NCI-H524 treated with DMSO at 0.1 percent for 48 hours (cell line): ENCODE measurements at regions not wholly inside any gene's neighbourhood (a gene's known extent, or its start where the extent isn't known, plus 50 kb on each side); places are given as distances from the start of the nearest gene placed in this dataset.

Experiments
- DNase-seq: peaks from one replicate; lab custom pipeline; 2025; lab: John Stamatoyannopoulos, UW

DNA sequence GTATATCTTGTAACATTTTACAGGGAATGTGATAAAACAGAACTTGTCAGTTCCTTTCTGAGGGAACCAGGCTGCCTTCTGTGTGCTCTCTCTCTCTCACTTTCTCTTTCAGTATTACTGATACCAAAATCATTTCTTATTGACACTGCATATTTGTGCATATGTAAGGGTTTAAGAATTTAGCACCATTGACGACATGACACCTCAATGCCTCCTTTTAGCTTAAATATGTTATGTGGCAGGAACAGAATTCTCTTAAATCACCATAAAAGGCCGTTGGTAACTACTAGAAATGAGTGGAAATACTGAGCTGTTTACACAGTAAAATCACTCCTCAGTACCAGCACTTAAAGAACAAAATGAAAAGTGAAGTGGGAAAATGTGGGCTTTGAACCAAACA is 457.7 kb upstream of the SYT1 start:
- DNase-seq: no peak

DNA sequence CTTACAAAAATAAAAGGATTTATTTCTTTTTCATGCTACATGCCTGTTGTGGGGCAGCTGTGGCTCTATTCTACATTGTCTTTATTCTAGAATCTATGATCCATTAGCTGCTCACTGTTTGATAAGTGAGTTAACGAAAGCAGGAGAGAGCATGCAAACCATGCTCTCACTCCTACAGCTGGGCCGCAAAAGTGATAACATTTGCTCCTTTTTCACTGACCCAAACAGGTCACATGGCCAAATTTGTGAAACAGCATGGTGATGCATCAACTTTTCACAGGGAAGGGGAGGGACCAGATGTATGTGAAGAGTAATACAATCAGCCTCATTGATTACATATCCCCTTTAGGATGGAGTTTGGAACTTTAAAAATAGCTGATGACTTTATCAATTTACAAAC is 456.9 kb upstream of the SYT1 start:
- DNase-seq: no peak

DNA sequence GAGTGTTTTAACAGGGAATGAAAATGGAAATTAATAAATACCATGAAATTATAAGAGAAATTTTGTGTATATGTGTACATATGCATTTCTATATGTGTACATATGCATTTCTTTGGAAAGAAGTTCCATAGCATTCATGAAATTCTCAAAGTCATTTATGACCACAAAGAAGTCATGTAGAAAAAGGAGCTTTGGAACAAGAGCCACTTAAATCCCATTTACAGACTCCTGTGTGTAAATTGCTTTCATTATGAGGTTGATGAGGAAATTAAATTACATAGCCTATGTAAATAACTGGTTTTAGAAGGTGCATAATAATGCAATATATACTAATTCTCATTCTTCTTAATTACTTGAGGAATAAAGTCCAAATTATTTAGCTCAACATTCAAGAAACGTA is 450.5 kb upstream of the SYT1 start:
- DNase-seq: no peak

DNA sequence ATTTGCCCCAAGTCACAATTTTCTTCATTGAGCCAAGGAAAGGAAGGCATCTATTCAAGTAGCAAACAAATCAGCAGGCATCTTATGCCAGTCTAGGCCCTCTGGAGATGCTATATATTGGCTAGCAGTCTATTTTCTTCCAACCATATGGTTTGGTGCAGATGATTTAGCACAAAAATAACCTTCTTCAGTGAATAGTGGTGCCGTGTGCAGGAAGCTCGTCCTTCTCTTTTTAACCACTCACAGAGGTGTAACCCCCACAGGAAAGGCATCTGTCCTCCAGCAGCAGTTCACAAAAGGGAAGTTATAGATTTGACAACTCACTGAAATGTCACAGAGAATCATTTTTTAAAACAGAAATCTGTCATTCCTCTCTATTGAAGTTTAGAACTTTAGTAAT is 445.7 kb upstream of the SYT1 start:
- no peak for DNase-seq

DNA sequence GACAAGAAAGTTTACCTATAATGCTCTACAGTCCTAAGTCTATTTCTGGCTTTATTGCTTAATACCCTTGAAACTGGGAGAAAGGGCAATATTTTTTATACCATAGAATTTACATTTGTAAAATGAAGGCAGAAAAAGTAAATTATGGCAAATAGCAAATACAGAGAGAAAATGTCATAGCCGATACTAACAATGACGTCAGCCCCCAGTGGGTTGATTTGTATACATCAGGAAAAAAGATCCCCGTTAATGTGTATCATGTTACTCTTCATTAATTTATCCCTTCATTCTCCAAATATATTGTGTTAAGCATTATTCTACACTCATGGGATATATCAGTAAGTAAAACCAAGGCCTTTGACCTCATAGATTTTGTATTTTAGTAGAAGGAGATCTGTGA is 445.1 kb upstream of the SYT1 start:
- no peak for DNase-seq

DNA sequence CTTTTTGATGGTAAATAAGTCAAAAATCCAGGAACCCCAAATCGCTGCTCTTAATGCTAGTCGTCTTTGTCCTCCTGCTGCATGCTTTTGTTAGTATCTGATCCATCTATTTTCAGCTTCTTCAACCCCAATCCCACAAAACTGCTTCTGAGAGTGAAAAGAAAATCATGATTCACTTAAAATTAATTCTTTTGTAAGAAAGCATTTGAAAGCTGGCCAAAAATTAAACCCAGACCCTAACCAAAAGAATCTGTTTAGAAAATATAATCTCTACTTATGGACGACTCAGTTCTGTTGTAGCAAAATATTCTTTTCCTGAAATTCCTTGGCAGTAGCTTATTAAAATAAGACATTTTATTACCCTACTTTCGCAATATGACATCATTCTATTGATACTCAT is 443.6 kb upstream of the SYT1 start:
- no peak for DNase-seq

DNA sequence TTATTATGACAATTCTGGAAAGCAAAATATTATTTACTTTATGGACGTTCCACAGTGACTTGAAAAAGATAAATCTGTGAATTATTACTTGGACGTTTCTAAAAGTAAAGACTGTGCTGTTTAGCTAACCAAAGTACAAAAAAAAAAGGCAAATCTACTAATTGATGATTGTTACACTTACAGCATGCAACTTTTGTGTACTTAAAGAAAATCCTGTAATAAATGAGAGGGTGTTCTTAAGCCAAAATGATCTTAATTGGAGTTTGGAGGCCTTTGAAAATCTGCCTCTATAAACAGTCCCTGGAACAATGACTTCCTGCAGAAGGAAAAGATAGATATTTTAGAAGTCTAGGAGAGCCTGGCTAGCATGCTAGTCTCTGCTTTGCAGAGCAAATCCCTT is 434.0 kb upstream of the SYT1 start:
- no peak for DNase-seq

DNA sequence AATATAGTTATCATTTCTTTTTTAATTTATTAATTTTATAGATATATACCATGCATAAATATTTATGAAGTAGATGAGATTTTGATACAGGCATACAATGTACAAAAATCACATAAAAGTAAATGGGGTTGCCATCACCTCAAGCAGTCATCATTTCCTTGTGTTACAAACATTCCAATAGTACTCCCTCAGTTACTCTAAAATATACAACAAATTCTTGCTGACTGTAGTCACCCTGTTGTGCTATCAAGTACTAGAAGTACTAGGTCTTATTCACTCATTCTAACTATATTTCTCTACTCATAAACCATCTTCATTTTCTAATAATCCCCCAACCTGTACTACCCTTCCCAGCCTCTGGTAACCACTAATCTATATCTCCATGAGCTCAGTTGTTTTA is 432.6 kb upstream of the SYT1 start:
- DNase-seq: no peak

DNA sequence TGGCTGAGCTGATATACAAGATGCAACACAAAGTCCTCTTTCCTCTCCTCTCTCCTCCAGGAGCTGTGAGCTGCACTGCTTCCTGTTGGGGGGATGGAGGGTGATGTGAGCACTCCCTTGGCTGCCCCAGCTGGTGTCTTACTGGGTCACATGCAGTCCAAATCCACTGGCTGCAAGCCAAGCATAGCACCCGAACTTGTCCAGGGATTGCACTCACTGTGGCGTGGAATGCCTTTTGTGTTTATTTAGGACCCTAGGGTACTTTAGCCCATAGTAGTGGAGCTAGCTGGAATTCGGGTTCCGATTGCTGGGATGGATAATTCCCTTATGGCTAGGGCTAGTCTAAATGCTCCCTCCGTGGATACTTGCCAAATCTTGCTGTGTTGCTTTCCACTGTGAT is 424.9 kb upstream of the SYT1 start:
- no peak for DNase-seq

DNA sequence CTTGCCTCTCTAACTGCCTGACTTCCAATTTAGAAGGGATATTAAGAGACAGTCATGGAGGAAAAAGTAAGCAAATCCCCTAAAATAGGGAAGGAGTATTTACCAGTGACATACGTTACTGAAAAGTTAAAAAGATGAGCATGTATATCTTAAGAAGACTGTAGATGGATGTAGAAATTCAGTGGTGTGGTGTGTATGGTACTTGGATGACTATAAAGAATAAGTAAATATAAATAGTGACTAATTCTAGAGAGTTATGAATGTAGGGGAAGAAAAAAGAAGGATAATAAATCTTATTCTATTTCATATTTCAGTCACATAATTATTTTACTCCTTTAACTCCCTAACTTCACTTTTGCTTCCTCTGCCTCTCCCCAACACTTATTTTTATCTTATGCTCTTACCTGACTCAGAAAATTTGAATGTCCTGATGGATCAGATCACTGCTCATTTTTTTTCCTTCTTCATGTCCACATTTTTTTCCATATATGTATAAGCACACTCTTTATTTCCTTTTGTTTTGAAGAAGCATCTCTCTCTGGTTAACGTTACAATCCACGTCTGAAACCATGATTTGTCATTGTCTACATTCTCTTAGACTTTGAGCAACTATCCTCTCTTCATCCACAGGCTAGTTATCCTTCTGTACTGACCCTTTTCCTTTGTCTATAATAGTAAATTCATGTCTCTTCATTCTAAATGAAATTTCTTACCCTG is 422.7 kb upstream of the SYT1 start:
- no peak for DNase-seq

DNA sequence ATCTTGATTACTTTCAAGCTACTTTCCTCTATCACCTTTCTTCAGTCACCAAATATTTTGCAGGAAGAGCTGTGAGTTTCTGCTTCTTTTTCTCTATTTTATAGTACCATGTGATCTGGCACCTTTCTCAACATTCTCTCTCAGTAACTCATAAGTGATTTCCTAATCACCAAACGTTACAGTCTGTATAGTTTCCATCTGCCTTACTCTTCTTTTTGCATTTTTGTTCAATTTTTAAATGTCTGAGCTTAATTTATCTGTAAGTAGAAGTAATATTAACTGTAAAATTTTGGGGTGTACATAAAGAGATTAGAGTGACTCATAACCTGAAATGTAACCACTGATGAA is 422.1 kb upstream of the SYT1 start:
- no peak for DNase-seq

DNA sequence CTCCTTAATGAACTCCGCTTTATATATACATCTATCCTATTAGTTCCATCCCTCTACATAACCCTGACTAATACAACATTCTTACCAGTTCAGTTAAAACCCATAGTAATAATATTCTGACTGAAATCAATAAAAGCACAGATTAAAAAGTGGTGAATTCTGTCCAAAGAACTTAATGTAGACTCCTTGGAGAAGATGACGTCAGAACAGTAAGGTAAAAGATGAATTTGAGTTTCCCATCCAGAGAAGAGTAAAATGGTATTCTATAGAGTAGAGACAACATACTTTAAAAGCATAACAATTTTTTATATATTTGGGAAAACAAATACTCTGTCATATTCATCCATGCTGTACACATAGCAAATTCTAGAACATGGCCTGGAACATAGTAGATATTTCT is 418.0 kb upstream of the SYT1 start:
- no peak for DNase-seq

DNA sequence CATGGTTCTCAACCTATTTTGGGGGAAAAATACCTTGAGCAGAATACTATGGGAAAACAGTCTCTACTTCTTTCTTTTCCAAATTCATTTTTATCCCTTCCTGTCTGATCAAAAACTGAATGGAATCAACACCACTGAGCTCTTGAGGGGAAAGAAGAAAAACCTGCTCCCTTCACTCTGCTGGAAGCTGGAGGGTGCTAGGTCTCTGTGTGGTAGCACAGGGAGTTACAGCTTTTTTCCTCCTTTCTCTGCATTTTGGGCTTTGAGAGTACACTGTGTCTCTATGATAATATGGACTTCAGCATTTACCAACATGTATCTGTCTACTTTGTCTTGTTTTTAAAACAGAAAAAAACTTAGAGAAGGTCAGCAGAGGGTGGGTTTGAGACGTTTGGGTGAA is 417.2 kb upstream of the SYT1 start:
- DNase-seq: no peak

DNA sequence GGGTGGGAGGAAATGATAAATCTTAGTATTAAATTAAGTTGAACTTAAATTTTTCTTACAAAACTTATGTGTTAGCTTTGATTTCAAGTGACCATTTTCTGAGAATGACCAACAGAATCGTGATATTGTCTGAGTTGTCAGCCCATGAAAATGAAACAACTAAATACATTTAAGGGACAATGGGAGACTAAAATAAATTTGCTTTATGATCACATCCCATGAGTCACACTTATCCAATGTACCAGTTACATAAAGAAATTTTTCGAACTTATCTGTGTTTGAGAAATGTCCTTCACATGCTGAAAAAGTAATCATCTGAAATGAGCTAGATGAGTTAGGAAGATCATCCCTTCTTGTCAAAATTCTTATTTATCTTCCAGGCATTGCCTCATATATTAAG is 415.9 kb upstream of the SYT1 start:
- DNase-seq: no peak

DNA sequence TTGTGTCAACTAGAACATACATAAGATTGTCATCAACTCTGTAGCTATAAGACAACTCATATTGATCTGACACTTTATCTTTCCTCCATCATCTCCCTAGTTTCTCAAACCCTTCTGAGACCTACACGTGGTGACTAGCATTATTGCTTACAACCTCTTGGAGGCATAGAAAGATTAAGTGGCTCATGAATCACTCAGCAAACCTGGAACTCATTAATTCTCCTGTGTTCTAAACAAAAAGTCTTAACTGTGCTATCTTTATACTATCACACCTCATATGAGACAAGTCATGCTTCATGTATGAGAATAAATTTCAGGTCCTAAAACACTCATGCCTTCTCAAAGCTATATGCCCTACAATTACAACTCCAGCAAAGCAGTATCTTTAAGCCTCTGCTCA is 408.6 kb upstream of the SYT1 start:
- no peak for DNase-seq

DNA sequence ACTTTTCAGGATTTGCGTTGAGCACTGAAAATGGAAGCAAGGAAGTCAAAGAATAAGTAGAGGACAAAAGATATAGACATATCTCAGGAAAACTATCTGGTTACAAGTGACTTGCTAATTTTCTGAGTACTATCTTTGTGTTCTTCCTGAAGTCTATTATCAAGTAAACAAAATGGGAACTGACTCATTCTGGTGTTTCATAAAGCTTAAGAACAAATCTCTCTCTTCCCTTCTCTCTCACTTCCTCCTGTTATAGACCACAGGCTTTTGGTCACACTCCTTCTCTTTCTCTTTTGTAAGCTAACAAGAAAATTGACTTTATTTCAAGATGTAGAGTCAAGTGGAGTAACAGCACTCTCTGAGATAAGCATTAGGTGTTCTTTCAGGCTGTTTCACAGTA is 406.6 kb upstream of the SYT1 start:
- no peak for DNase-seq

DNA sequence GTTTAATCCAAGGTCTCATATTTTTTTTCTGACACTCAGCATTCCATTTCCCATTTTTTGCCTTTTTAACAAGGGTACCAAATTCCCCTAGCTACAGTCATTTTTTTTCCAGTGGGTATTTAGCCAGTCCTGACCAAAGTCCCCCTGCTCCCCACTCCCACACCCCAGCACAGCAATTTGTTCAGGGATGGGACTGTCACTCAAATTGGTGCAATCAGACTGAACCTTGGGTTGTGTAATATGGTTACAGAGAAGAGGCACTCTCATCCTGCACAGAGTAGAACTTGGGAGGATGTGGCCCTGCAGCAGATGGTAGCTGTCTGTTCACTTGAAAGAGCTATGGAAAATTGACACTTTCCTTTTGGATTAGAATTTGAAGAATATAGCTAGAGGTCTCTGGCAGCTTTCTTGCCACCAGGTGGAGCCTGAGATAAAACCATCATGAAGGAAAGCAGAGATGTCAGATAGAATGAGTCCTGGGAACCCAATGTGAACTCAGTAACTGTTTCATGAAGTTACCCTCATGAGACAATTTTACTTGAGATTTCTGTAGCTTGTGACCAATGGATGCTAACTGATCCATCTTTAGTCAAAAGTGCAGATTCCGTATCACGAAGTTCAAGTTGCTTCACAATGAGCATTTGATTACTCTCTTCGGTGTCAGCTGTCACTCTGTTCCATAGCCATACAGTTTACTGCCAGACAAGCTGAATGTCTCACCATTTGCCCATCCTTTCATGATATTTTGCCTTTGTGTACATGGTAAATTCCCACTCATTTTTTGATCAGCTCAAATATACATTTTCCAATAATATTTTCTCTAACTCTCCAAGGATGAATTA is 394.0 kb upstream of the SYT1 start:
- DNase-seq: peak; percentile 76

DNA sequence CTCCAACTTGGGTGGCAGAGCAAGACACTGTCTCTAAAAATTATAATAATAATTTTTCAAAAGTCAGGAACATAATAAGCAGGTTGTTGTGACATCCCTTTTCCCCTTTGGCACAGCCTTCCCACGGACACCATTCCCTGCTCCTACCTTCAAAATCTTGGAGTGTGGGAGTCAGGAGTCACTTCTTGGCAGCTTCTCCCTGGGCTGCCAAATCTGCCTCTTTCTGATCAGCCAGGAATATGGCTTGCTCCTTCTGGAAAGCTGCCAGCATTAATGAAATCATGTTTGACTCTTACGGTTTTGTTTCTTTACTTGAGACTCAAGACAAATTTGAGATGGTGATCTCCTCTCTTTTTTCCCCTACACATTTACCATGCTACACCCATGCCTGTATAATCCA is 391.4 kb upstream of the SYT1 start:
- DNase-seq: no peak

DNA sequence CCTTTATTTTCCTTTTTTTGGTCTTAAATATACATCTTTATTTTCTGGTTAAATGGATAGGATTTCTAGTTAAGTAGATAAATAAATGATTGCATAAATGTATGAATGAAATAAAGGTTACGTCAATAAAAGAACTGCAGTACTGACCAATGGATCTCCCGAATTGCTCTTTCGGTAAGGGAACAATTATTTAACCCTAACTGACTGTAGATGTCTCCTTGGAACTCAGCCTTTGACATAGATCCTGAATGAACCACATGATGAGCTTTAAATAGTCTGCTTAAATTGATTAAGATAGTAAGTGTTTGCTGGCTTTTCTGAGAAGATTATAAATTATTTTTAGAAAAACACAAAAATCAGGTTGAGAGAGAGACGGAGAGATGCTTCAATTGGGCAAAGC is 391.0 kb upstream of the SYT1 start:
- DNase-seq: no peak

DNA sequence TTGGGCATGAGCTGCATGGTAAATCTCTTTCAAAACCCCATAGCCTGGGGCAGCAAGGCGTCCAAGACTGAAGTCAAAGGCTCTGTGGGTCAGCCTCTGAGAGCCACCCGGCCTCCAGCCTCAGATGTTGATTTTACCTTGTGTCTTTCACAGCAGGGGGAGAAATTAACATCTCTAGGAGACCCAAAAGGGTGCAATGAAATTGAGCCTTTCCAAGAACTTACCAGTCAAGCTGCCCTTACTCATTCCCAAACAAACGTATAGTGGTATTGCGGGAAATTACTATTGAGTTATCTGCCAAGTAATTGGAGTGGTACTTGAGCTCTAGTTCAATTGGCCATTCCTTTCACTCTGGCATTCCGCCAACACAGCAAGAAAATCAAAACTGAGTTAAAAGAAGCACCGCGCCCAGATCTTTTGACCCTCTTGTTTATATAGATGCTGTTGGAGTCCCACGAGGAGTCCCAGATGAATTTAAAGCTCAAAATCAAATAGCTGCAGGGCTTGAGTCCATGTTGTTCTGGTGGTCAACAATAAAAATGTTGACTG is 380.7 kb upstream of the SYT1 start:
- DNase-seq: no peak

DNA sequence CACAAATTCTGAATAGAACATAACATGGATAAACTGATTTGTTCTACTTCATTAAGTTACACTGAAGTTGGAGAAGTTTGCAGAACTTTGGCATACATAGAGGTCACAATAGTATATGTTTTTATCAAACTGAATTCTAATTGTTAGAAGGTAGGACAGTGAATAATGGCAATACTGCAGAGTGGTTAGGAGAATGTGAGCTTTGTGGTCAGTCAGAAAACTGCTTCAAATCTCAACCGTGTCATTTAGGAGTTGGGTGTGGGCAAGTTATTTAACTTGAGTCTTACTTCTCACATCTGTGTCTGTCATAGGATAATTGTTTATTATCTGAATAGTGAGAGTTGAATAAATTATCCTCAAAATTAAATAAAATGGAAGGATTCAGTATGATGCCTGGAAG is 374.6 kb upstream of the SYT1 start:
- no peak for DNase-seq

DNA sequence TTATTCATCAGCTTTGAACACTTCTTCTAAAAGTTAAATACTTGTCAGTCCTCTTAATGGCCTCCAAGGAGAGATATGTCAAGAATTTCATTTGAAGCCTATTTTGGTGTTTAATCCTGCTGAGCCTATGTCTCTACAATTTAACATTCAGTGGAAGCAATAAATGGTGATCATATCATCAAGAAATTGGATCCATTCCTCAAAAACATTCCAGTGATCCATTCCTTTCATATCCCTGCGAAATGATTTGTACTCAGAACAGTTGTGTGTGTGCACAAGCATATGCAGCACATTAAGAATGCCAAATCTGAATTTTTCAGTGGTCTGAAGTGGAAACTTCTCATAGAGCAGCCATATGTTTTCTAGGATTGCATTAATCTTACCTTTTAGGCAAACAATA is 373.7 kb upstream of the SYT1 start:
- DNase-seq: no peak

DNA sequence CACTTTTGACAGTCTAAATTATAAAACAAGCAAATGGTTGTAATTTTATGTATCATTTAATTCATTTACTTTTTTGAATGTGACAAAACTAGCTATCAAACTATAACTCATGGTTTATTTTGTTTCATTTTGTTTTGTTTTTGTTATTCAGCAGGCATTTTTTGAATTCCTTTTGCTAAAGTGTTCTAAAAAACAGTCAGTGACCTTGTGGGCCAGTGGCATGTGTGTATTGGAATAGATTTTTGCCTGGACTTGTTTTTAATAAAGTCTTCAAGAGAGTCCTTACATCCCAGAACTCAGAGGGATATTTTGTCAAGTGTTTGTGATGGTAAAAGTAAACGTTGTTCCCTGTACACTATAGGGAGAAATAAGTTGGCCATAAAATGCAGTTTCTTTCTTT is 369.7 kb upstream of the SYT1 start:
- no peak for DNase-seq

DNA sequence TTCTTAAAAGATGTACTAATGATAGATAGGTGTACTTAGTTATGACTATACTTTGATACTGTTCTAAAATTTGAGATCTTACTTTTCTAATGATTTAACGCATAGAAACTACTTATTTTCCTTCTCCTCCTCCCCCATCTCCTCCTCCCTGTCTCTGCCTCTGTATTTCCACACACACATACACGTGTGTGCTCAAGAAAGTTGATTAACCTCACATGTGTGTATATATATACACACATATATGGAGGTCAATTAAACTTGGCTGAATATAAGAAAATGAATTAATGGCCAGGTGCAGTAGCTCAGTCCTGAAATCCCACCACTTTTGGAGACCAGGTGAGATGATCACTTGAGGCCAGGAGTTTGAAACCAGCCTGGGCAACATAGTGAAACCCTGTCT is 362.7 kb upstream of the SYT1 start:
- no peak for DNase-seq
